GM11168 (cell line): ENCODE measurements at regions not wholly inside any gene's neighbourhood (a gene's known extent, or its start where the extent isn't known, plus 50 kb on each side); places are given as distances from the start of the nearest gene placed in this dataset.

Experiments
- in situ Hi-C: fragments of 300-500 bp; cut with MboI; formaldehyde crosslinking; loops from one replicate; pipeline ENCODE4 v1.12.0; 2022; ENCODE audit warnings: low sequenced_read_pairs; ENCODE audit not compliant: unreplicated experiment

- in situ Hi-C loops: no loop called here
Measured at GRCh38 chr2:172376505-172377125, 50.8 kb upstream of the ITGA6 start.

GRCh38 chr2:172377408-172377807, 50.0 kb upstream of the ITGA6 start:
- in situ Hi-C loops: no loop called here
